GM19328 (cell line): ENCODE measurements at regions not wholly inside any gene's neighbourhood (a gene's known extent, or its start where the extent isn't known, plus 50 kb on each side); places are given as distances from the start of the nearest gene placed in this dataset.
"Not testable (repeated sequence)": the region's sequence is repeated elsewhere in the genome, so short reads cannot be mapped to it uniquely, and the experiment has no call there.

ENCODE experiments used
- ATAC-seq: cut with Tn5 transposase; IDR thresholded peaks from one replicate; pipeline ENCODE4 v1.9.1; 2021; ENCODE audit warnings: mild to moderate bottlenecking, moderate library complexity; ENCODE audit not compliant: unreplicated experiment

DNA sequence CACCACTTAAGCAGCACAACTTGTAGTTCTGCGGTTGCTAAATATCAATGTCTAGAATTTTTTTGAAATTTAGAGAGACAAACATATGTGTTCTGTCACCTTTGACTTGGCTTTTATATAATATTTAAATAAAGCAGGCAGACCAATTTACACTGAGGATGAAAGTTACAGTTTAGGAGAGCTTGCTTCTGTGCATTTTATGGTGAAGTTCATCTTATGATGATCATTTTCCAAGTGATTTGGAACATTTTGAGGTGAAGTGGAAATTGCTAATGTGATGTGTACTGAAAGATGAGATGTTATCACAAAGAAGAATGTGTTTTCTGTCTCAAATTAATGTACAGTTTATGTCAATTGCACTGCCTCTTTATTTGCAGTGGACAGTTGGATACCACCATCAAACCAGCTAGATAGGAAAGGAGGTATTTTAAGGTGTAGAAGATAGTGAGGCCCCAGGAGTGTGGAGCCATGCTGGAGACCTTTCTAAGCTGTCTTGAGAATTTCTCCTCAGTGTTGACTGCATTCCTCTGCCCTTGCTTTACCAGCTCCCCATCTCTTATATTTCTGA, 461.9 kb downstream of the UTRN start:
- no peak for ATAC-seq

DNA sequence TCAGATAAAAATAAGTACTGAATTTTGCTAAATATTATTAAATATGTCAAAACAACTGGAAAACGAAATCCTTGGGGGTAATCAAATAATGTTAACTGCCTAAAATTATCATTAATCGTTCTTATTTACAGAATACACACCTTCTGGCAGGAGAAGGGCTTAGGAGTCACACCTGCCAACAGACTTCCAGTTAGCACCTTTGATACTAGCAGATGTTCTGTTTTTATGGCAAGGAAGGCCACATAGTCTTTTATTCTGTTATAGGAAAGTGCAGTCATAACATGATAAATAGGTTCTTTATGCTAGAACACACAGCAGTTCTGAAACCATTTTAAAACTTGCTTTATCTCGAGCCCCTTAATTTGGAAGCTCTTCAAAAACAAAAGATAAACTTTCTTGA, 464.1 kb downstream of the UTRN start:
- ATAC-seq, result no peak

DNA sequence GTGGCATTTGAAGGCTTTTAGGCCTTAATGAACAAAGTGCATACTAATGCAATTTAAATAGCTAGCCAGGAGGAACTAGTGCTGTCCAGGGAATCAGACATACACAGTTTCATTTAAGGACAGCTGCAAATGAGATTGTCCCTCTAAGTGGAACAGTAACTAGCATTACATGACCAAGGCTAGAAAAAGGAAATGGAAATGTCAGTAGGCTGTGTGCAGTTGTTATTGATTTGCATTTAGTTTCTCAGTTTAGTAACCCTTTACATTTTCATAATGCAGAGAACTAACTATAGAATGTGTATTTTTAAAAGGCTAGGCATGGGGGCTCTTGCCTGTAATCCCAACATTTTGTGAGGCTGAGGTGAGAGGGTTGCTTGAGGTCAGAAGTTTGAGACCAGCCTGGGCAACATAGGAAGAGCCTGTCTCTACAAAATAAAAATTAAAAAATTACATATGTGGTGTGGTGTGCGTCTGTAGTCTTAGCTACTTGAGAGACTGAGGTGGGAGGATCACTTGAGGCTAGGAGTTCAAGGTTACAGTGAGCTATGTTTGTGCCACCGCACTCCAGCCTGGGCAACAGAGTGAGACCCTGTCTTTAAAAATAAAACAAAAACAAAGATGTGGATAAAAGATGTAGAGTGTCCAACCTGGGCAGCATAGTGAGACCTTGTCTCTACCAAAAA, 468.0 kb downstream of the UTRN start:
- ATAC-seq, result peak; percentile 91

DNA sequence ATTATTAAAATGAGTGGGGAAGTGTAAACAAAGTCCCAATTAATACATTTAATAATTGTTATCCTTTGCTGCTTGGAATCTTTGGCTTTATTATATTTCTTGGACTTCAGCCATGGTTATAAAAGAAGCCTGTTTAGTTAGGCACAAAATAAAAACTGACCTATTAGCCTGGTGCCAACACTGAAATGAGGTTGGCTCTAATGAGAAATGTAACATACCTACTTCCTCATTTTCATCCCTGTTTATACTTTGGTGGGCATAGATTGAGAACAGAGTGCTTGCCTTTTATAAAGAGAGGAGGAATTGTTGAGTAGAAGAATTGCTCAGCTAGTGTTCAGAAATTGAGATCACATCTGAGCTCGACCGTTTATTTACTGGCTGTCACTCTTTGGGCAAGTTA, 471.3 kb downstream of the UTRN start:
- no peak for ATAC-seq

DNA sequence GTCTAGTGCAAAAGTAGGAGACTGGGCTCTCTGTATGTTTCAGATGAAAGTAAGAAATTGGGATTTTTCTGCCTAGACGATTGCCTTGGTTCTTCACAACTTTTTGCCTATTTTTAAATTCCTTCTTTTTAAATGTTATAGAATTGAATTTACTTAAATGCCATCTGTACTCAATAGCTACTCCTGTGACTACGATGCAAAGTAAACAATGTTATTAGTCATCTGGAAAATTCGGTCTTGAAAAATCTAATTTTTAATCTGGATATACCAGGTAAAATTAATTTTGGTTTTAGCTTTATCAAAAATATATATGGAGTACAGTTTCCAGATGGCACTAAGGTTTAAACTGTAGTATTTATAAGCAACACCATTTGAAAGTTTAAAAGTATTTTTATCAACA, 472.2 kb downstream of the UTRN start:
- ATAC-seq, result no peak

DNA sequence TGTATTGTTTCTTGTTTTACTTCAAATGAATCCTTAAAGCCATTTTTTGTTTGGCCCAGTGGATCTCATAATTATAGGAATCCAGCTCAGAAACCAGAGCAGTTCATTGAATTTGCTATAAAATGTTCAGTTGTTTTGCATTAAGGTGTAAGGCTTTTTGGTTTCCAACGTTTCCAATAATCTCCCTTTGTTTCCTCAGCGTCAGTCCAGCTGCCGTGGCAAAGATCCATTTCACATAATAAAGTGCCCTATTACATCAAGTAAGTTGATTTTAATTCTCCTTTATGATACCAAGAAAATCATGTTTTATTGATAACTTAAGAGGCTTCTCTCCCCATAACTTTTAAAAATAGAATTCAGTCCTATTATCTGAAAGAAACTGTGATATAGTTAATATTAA, 472.6 kb downstream of the UTRN start:
- ATAC-seq, result no peak

DNA sequence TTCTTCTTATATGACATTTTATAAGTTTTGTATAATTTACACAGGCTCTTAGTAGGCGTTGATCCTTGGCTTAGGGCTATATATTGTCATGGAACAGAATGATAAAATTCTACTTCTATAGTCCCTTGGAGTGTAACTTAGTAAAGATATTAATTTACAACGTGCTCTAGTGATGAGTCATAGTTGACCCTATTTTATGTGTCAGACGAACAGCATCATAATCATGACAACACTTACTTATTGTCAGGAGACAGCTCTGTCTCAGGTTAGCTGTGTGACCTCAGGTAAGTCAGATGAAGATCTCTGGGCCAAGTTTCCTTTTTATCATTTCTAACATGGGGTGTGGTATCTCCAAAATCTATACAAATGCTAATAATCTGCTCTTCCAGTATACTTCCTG, 473.5 kb downstream of the UTRN start:
- ATAC-seq, result no peak

DNA sequence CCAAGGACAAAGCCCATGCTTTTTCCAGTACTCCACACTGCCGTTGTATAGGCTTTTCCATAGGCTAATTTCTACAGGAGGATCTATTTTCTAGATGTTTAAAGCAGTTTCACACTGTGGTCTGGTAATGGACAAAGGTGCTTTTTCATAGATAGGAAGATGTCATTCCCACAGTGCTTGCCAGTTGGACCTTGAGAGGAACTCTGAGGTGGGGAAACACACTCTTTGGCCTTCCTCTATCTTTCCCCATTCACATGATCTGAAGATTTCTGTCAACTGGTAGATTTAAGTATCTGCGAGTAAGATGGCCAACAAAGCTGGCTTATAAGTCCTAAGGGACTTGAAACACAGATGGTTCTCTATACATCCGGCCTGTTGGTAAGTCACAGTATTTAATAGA, 477.3 kb downstream of the UTRN start:
- ATAC-seq, result no peak

DNA sequence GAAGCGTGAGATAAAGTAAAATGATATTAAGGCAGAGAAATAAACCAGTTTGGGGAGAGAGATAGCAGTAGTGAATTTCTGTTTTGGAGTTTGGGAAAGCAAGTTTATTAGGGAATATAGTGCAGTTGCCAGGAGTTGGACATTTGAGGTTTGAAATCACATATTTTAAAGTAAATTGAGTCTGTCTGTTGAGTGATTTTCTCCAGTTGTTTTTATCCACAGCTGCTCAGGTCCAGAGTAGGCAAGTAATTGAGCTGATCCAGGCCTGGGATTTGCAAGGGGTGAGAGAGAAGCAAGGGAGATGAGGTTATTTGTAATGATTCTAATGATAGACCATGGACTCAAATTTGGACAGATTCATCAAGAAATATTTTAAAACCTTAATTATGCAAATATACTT, 481.9 kb downstream of the UTRN start:
- no peak for ATAC-seq

DNA sequence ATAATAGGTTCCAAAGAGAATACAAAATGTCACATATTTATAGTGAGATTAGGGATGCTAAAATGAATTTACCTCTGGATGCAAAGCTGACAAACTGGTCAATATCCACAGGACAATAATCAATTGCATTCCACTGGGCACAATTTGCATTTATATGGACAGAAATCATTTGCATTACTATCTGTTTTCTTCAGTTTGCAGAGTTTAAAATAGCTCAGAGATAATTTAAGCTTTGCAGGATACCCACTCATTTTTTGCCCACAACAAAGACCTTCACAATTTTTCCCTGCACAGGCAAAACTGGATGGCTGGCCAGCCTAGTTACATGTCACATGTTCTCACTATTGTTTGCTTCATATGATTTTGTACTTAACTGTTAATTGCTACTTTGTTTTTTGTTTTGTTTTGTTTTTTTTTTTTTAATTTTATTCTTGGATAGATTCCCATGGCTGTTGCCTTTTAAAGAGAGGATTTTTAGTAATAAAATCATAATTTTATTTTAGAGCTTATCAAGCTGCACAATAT, 483.5 kb downstream of the UTRN start:
- no peak for ATAC-seq

DNA sequence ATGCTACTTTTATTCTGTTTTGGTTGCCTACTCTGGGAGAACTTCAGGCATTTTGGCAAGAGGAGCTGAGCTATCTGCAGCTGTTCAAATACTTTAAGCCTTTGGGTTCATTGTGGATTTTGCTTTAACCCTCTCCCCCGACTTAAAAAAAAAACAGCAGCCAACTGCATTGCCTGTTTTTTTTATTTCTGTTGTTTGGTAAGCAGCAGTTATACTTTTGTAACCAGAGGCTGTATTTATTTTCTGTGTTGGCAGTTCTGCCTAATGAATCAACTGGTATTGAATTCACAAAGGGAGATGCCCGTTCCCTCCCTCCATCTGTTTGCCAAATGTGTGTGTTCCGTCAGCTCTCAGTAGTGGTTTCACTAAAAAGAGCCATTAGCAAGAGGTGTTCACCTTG, 484.0 kb downstream of the UTRN start:
- no peak for ATAC-seq

DNA sequence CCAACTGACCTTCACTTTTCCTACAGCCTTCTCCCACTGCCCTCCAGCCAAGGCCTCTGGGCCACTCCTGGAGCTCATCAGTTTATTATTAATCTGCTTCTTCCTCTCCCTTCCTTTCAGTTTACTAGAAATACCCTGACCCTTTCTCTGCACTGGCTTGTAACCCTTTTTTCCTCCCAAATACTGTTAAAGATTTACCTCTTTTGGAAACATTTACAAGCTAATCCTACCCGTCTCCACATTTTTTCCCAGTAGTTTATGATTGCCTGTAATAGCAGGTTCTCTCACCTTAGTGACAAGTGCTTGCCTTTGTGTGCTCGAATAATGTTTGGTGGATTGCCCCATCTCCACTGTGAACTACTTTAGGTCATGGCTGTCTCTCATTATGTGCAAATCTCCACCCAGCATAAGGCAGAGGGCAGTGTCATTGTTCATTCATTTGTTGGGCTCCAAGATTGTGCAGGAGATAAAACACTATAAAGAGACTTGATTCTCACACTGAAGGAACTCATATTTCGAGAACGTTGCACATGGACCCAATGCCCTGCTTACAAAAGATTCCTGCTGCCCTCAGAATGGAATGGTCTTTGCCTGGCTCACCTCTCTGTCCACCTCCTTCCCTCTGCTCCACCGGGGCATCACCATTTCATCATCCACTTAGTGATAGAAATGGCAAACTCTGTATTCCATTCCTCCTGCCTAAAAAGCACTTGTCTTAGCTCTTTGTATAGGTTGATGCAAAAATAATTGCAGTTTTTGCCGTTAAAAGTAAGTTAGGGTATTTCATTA, 491.1 kb downstream of the UTRN start:
- ATAC-seq, result no peak

DNA sequence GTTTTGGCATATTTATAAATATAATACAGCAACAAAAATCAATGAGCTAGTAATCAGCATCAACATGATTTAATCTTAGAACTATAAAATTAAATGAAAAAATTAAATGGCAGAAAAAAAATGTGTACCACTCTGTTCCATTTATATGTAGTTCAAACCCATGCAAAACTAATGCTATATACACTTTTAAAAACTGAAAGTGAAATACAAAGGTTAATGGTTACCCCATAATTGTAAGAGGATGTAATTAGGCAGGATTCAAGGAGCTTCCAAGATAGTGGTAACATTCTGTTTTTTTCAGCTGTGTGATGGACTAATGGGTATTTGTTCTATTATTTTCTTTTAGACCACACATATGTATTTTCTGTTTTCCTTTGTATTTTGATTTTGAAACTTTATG, 492.1 kb downstream of the UTRN start:
- ATAC-seq, result no peak

DNA sequence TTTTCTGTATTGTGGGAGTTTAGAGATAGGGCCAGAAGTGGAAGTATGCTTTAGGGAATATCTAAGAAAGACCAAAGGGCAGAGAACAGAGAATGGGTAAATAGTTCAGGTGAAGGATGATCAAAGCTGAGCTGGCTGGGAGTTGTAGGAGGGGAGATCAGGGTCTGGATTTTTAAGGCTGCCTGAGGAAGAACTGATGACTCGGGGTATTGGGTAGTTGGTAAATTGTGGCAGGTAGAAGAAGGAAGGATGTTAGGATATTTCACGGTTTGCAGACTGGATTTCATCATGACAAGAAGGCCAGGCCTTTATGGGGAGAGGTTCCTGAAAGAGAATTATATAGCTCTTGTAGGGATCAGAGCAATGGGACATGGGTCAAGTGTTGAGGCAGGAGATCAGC, 492.9 kb downstream of the UTRN start:
- no peak for ATAC-seq

DNA sequence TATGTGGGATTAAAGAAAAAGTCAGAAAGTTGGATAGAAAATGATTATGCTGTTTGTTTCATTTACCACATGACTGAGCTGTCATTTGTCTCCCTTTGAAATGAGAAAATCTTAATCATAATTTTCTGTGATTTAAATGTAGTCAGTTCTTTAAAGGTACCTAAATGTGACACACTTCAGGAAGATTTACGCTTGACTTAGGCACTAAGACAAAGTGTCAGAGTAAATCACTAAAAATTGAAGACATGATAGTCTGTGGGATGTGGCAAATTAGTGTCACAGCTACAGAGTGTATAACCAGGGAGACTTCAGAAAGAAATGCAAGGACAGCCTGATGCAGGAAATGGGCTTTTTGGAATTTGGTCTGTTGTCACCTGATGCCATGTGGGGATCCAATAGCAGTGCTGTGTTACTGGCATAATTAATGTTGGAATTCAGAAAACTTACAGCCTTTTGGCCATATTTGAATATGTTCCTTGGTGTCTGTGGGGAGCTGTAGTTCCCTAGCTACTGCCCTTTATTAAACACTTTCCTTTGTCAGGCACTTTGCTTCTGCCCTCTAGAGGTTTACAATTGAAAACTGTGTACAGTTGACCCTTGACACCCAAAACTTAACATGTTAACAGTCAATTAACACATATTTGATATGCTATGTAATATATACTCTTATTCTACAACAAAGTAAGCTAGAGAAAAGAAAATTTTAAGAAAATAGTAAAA, 493.8 kb downstream of the UTRN start:
- no peak for ATAC-seq

DNA sequence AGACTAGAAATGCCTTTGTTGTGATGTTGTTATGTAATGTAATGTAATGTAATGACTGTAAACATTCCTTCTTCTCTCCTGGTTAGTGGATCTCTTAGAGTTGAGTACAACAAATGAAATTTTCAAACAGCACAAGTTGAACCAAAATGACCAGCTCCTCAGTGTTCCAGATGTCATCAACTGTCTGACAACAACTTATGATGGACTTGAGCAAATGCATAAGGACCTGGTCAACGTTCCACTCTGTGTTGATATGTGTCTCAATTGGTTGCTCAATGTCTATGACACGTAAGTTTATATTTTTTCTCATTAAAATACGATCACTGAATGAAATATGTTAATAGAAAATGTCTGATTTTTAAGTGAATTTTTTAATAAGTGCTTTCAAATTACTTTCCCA, 496.7 kb downstream of the UTRN start:
- no peak for ATAC-seq

DNA sequence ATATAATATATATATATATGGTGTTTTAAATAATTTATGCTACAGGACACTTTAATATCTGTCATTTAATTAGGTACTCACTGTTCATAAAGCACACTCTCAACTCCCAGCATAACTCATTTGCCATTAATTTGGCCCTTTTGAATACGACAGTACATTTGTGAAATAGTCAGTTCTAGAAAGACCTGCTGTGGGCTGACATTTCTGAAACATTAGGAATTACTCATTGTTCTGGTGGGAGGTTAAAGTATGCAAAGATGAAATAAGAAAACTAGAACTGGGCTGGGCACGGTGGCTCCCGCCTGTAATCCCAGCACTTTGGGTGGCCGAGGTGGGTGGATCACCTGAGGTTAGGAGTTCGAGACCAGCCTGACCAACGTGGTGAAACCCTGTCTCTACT, 497.5 kb downstream of the UTRN start:
- ATAC-seq, result no peak

DNA sequence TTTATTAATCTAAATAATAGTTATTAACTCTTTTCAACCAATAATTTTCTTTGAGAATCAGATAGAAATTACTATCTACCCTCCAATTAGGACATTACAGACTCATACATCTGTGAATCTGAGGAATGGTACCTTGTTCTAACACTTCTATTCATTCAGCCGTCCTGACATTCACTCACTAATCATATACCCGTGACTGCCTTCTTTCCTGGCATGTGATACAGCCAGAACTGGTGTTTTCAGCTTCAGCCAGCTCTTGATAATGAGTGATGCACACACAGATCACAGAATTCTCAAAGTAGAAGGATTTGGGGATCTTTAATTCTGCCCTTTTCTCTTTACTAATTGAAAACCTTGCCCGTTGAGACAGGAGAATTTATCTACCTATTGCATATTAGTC, 499.9 kb downstream of the UTRN start:
- ATAC-seq, result no peak

DNA sequence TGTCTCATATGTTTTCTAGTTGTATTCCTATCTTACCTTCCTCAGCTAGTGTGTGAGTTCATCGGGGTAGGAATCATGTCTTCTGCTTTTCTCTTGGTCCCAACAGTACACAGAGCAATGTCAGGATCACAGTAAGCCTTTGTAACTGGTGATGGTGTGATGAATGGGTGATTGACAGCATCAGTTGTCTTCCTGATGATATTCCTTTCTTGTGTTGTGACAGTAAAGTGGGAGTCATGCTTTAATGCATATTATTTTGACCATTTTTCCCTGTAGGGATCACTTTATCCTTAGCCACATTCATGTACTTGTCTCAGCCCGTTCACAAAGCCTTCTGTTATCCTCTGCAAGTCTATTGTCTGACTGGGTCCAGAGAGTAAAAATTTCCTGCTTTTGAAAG, 501.7 kb downstream of the UTRN start:
- ATAC-seq, result no peak

DNA sequence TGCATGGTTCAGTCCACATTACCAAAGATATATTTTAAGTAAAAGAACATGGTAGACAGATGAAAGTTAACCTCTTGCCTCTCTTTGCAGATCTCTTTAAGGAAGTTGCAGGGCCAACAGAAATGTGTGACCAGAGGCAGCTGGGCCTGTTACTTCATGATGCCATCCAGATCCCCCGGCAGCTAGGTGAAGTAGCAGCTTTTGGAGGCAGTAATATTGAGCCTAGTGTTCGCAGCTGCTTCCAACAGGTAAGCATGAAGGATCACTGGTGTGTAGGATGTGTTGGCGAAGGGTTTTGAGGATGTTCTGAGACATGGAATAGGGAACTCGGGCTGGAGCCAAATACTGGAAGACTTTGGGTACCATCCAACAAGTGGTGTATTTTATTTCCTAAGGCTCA, 508.6 kb downstream of the UTRN start:
- ATAC-seq, result no peak

DNA sequence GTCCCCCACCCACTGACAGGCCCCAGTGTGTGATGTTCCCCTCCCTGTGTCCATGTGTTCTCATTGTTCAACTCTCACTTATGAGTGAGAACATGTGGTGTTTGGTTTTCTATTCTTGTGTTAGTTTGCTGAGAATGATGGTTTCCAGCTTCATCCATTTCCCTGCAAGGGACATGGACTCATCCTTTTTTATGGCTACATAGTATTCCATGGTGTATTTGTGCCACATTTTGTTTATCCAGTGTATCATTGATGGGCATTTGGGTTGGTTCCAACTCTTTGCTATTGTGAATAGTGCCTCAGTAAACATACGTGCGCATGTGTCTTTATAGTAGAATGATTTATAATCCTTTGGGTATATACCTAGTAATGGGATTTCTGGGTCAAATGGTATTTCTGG, 509.9 kb downstream of the UTRN start:
- not testable (repeated sequence) for ATAC-seq

DNA sequence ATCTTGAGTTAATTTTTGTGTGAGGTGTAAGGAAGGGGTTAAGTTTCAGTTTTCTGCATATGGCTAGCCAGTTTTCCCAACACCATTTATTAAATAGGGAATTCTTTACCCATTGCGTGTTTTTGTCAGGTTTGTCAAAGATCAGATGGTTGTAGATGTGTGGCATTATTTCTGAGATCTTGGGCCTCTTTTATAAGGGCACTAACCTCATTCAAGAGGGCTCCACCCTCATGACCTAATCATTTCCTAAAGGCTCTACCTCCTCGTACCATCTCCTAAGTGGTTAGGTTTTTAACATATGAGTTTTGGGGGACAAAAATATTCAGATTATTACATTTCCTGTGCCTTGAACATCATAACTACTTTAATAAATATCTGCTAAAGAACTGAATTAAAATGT, 510.9 kb downstream of the UTRN start:
- no peak for ATAC-seq
